BLaER1 (cell line): ENCODE measurements at regions not wholly inside any gene's neighbourhood (a gene's known extent, or its start where the extent isn't known, plus 50 kb on each side); places are given as distances from the start of the nearest gene placed in this dataset.

ENCODE experiments used
- H3K27ac ChIP-seq: shearing (Covaris generic); formaldehyde crosslinking; 2 replicates; pipeline ENCODE4 v1.8.1; 2022
- H3K27me3 ChIP-seq: shearing (Covaris generic); formaldehyde crosslinking; 2 replicates; pipeline ENCODE4 v1.8.1; 2022
- H3K36me3 ChIP-seq: shearing (Covaris generic); formaldehyde crosslinking; 2 replicates; pipeline ENCODE4 v1.8.1; 2022
- H3K4me1 ChIP-seq: shearing (Covaris generic); formaldehyde crosslinking; 2 replicates; pipeline ENCODE4 v1.8.1; 2022
- H3K4me2 ChIP-seq: shearing (Covaris generic); formaldehyde crosslinking; 2 replicates; pipeline ENCODE4 v1.8.1; 2022
- H3K4me3 ChIP-seq: shearing (Covaris generic); formaldehyde crosslinking; 2 replicates; pipeline ENCODE4 v1.8.1; 2022
- H3K9ac ChIP-seq: shearing (Covaris generic); formaldehyde crosslinking; 2 replicates; pipeline ENCODE4 v1.8.1; 2022
- H3K9me3 ChIP-seq: shearing (Covaris generic); formaldehyde crosslinking; 2 replicates; pipeline ENCODE4 v1.8.1; 2022
- H4K20me1 ChIP-seq: shearing (Covaris generic); formaldehyde crosslinking; 2 replicates; pipeline ENCODE4 v1.8.1; 2022
- Cebpa-rat ChIP-seq: shearing (Covaris generic); IDR thresholded peaks from 2 replicates; pipeline ENCODE4 v1.8.1; 2022

GRCh38 chr3:102122527-102122926 lies 273.2 kb downstream of the NFKBIZ start:
- Histone ChIP-seq H3K9me3 (peaks cover 24% of the 10 kb centered on the region), H3K4me1 (no peaks in the 10 kb centered on the region), H3K9ac (no peak overlapping the region), H3K27ac (no peak overlapping the region), H3K36me3 (no peaks in the 10 kb centered on the region), H3K4me2 (no peak overlapping the region), H4K20me1 (no peaks in the 10 kb centered on the region), H3K4me3 (no peak overlapping the region), H3K27me3 (no peaks in the 10 kb centered on the region)
- TF ChIP-seq Cebpa-rat = no peak

DNA sequence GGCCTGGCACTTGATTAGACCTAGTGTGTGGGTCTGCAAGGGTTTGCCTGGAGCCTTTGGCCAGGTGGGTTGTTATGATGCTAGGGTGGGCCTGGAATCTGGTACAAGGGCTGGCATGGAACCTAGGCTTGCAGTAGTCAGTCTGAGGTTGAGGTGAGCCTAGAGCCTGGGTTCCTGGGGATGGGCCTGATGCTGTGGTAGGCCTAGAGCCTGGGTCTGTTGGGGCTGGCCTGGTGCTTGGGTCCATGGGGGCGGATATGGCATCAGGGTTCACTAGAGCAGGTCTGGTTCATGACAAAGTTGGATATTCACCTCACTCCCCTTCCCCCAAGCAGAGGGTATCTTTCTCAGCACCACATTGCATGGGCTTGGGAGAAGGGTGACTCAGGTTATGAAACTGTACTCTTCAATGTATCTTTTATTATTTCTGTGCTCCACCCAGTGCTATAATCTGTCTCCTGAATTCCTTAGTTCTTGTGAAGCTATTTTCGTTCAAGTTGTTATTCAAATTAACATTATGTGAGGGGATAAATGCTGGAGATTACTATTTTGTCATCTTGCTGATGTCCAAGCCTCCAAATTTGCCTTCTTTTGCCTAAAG lies 274.4 kb downstream of the NFKBIZ start:
- H3K4me1 ChIP-seq = no peaks in the 10 kb centered on the region
- H3K4me2 ChIP-seq = no peak overlapping the region
- H3K36me3 ChIP-seq = no peaks in the 10 kb centered on the region
- H3K9me3 ChIP-seq = peaks cover 24% of the 10 kb centered on the region
- H3K4me3 ChIP-seq = no peak overlapping the region
- H3K27ac ChIP-seq = no peak overlapping the region
- H3K27me3 ChIP-seq = no peaks in the 10 kb centered on the region
- no peaks in the 10 kb centered on the region for H4K20me1 ChIP-seq
- H3K9ac ChIP-seq = no peak overlapping the region
- no peak for TF ChIP-seq Cebpa-rat

DNA sequence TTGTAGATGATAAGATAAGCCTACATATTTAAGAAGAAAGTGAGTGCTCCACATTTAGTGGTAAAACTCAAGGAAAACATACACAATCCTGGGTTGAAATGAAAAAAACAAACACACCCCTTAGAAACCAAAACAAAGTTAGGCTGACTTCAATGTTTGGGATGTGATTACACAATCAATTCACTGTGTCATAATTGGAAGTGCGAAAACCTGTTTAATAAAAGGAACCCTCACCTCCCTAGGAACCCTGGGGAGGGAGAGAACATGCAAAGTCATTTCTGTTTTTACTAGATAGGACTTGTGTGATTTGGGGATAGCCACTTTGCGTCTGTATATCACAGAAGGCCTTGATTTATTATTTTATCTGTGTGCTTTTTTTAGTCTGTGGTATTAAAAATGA lies 275.0 kb downstream of the NFKBIZ start:
- Histone ChIP-seq H3K9me3 (peaks cover 24% of the 10 kb centered on the region), H3K4me3 (no peak overlapping the region), H3K27ac (no peak overlapping the region), H3K4me2 (no peak overlapping the region), H3K27me3 (no peaks in the 10 kb centered on the region), H4K20me1 (no peaks in the 10 kb centered on the region), H3K9ac (no peak overlapping the region), H3K36me3 (no peaks in the 10 kb centered on the region), H3K4me1 (no peaks in the 10 kb centered on the region)
- TF ChIP-seq Cebpa-rat = no peak

DNA sequence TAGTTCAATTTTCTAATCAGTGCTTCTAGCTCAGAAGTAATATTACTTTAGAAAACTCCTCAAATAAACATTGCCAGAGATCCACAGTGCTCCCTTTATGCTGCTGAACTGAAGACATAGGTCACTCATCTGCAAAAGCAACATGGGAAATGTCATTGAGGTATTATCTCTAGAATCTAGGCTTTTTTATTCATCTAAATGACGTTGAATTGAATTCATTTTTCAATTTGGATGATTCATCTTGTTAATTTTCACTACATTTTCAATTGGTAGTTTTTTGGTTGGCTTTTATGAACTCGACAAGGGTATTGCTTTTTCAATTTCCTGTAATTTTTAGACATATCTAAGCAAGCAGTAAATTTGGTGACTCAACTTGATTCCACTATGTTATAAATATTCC lies 275.4 kb downstream of the NFKBIZ start:
- no peak overlapping the region for H3K4me3 ChIP-seq
- no peak overlapping the region for H3K27ac ChIP-seq
- no peak overlapping the region for H3K9ac ChIP-seq
- no peak for TF ChIP-seq Cebpa-rat
- no peaks in the 10 kb centered on the region for H4K20me1 ChIP-seq
- peaks cover 2% of the 10 kb centered on the region; the same call in 1 of the 2 replicates for H3K4me1 ChIP-seq
- H3K36me3 ChIP-seq = no peaks in the 10 kb centered on the region
- peaks cover 24% of the 10 kb centered on the region for H3K9me3 ChIP-seq
- no peaks in the 10 kb centered on the region for H3K27me3 ChIP-seq
- no peak overlapping the region for H3K4me2 ChIP-seq

DNA sequence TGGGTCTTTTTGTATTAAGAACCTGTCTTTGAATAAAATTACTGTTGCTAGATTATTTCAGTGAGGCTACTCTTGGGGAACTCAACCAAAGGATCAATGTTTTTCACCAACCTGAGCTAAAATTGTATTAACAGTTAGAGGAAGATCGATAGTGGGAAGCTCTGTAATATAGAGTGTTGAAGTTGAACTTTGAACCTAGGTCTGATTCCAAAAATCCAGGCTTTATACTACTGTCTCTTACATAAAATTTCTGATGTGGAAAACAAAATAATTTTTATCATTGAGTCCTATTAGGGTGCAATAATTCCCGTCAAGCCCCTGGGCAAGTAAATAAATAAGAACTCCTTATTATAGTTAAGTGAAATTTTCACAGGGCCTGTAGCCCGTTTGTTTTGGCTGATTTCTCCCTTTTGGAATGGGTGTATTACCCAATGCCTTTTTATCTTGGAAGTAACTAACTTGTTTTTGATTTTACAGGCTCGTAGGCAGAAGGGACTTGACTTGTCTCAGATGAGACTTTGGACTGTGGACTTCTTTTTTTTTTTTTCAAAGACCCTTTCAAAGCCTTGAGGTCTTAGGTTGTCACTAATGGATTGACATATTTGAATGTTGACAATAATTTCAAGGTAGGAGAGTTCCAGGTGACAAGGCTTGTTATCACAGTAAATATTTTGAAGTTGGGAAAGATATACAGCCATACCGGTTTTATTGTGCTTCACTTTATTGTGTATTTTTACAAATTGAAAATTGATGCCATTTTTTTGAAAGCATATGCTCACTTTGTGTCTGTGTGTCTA lies 276.1 kb downstream of the NFKBIZ start:
- H4K20me1 ChIP-seq = no peaks in the 10 kb centered on the region
- H3K27me3 ChIP-seq = no peaks in the 10 kb centered on the region
- no peak overlapping the region for H3K4me3 ChIP-seq
- H3K4me2 ChIP-seq = no peak overlapping the region
- no peak overlapping the region for H3K27ac ChIP-seq
- H3K4me1 ChIP-seq = peaks cover 9% of the 10 kb centered on the region; the same call in 1 of the 2 replicates
- no peaks in the 10 kb centered on the region for H3K36me3 ChIP-seq
- no peak for TF ChIP-seq Cebpa-rat
- H3K9me3 ChIP-seq = peaks cover 24% of the 10 kb centered on the region
- H3K9ac ChIP-seq = no peak overlapping the region

GRCh38 chr3:102125994-102126368 lies 276.7 kb downstream of the NFKBIZ start:
- no peak overlapping the region for H3K27ac ChIP-seq
- peaks cover 15% of the 10 kb centered on the region; the same call in 1 of the 2 replicates for H3K4me1 ChIP-seq
- TF ChIP-seq Cebpa-rat = no peak
- no peak overlapping the region for H3K4me2 ChIP-seq
- peaks cover 24% of the 10 kb centered on the region for H3K9me3 ChIP-seq
- no peaks in the 10 kb centered on the region for H4K20me1 ChIP-seq
- H3K36me3 ChIP-seq = no peaks in the 10 kb centered on the region
- no peaks in the 10 kb centered on the region for H3K27me3 ChIP-seq
- no peak overlapping the region for H3K4me3 ChIP-seq
- H3K9ac ChIP-seq = no peak overlapping the region

DNA sequence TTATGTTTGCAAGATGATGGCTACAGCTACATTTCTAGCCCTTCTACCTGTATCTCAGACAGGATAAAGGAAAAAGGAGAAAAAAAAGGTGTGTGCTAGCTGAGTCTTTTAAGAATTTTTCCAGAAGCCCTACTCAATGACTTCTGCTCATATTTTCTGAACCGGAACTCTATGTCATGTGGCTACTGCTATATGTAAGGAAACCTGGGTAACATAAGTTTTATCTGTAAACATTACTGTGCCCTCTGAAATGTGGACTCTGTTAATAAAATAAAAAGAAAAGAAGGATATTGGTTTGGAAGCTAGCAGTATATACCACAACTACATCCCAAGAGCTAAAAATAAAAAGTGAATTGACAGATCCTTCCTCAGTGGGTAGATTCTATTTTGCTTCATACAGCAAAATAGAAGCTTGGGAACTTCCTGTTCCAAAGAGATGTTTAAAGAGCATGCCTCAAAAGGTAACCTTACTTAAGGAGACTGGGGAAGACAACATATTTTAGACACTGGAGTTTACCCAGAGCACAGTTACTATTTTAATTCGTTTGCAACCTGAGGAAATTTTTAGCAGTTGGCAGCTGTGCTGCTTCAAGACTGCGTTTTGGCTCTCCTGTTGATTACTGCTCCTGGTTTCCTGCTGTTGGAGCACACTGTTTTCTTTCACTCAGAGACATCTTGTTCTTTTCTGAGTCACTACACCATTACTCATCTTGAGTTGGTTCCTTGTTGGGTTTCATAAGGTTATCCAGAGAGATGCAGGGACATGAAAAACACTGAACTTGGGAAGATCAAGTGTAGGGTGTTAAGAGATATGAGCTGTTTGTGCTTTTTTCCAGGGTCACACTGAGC lies 280.7 kb downstream of the NFKBIZ start:
- Histone ChIP-seq H4K20me1 (no peaks in the 10 kb centered on the region), H3K27ac (no peak overlapping the region), H3K9me3 (no peaks in the 10 kb centered on the region), H3K36me3 (no peaks in the 10 kb centered on the region), H3K4me3 (no peak overlapping the region), H3K4me1 (peaks cover 15% of the 10 kb centered on the region; the same call in 1 of the 2 replicates), H3K4me2 (peak overlapping the region; percentile 29), H3K9ac (no peak overlapping the region), H3K27me3 (no peaks in the 10 kb centered on the region)
- no peak for TF ChIP-seq Cebpa-rat

DNA sequence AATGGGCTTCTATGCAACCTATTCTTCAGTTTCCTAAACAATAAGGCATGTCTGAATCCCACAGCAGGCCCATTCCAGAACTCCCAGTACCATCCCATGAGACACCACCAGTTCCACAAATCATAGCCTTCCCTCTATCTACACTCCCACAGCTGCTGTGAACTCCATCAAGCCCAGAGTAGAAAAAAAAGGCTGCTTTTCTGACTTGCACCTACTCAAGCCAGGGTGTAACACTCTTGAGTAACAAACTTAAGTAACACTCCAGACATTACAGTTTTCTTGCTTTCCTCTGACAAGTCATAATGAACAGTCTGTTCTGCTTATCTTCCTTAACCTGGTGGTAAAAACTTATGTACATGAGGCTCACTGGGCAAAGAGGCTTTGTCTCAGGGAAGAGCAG lies 283.1 kb downstream of the NFKBIZ start:
- Histone ChIP-seq H3K9ac (no peak overlapping the region), H3K27me3 (no peaks in the 10 kb centered on the region), H3K36me3 (no peaks in the 10 kb centered on the region), H3K4me1 (peaks cover 15% of the 10 kb centered on the region; the same call in 1 of the 2 replicates), H3K4me2 (no peak overlapping the region), H4K20me1 (no peaks in the 10 kb centered on the region), H3K4me3 (no peak overlapping the region), H3K9me3 (no peaks in the 10 kb centered on the region), H3K27ac (no peak overlapping the region)
- no peak for TF ChIP-seq Cebpa-rat

- Histone ChIP-seq H3K4me3 (no peak overlapping the region), H3K9me3 (no peaks in the 10 kb centered on the region), H3K4me2 (no peak overlapping the region), H3K27ac (no peak overlapping the region), H3K9ac (no peak overlapping the region), H3K4me1 (peaks cover 15% of the 10 kb centered on the region; the same call in 1 of the 2 replicates), H3K36me3 (no peaks in the 10 kb centered on the region), H3K27me3 (no peaks in the 10 kb centered on the region), H4K20me1 (no peaks in the 10 kb centered on the region)
- no peak for TF ChIP-seq Cebpa-rat
Observed at GRCh38 chr3:102133376-102133775, 284.1 kb downstream of the NFKBIZ start.

- no peak overlapping the region for H3K4me2 ChIP-seq
- H4K20me1 ChIP-seq = no peaks in the 10 kb centered on the region
- H3K9ac ChIP-seq = no peak overlapping the region
- TF ChIP-seq Cebpa-rat = no peak
- no peak overlapping the region for H3K27ac ChIP-seq
- H3K9me3 ChIP-seq = no peaks in the 10 kb centered on the region
- peaks cover 7% of the 10 kb centered on the region; the same call in 1 of the 2 replicates for H3K4me1 ChIP-seq
- H3K36me3 ChIP-seq = no peaks in the 10 kb centered on the region
- no peak overlapping the region for H3K4me3 ChIP-seq
- H3K27me3 ChIP-seq = no peaks in the 10 kb centered on the region
Observed at GRCh38 chr3:102135316-102135715, 286.0 kb downstream of the NFKBIZ start.
